H1 (cell line): ENCODE measurements at regions not wholly inside any gene's neighbourhood (a gene's known extent, or its start where the extent isn't known, plus 50 kb on each side); places are given as distances from the start of the nearest gene placed in this dataset.

ENCODE experiments used
- CTCF ChIA-PET: fragments of 300-600 bp; sonication (Branson Sonifier 250); formaldehyde crosslinking; loops from one replicate; lab custom pipeline; 2021; ENCODE audit not compliant: partially characterized antibody; lab: Charles Lee
- POLR2A ChIA-PET: fragments of 300-600 bp; sonication (Branson Sonifier 250); formaldehyde crosslinking; loops from one replicate; lab custom pipeline; 2021; ENCODE audit warnings: inconsistent platforms; ENCODE audit not compliant: partially characterized antibody; lab: Charles Lee
- DNase-seq, 2 experiments: peaks; one replicate each; pipeline versions ENCODE4 v3.0.0 to v3.0.0-alpha.2; 2010 to 2022; ENCODE audit warnings: low spot score in 2 of 2, low read depth in 1 of 2, mixed read lengths in 1 of 2
- FAIRE-seq: peaks from 2 replicates; lab custom pipeline; 2011; peaks lifted over from hg19 to GRCh38; lab: Jason Lieb, UNC
- H2AFZ ChIP-seq: 2 replicates; pipeline ENCODE4 v1.8.1; 2012; ENCODE audit warnings: low read length, inconsistent platforms
- H2AK5ac ChIP-seq: 2 replicates; pipeline ENCODE4 v1.6.1; 2013; ENCODE audit warnings: low read depth, low read length
- H2BK120ac ChIP-seq: replicated peaks from 2 replicates; pipeline ENCODE3; 2013; ENCODE audit warnings: low read depth, low read length, inconsistent platforms
- H2BK12ac ChIP-seq: 2 replicates; pipeline ENCODE4 v1.6.1; 2013; ENCODE audit warnings: low read depth, low read length
- H2BK15ac ChIP-seq: 2 replicates; pipeline ENCODE4 v1.6.1; 2013; ENCODE audit warnings: low read length
- H2BK20ac ChIP-seq: 2 replicates; pipeline ENCODE4 v1.6.1; 2013; ENCODE audit warnings: low read length
- H2BK5ac ChIP-seq: 2 replicates; pipeline ENCODE4 v1.6.1; 2013; ENCODE audit warnings: low read depth, low read length
- H3K14ac ChIP-seq: 2 replicates; pipeline ENCODE4 v1.6.1; 2013; ENCODE audit warnings: inconsistent platforms; ENCODE audit not compliant: insufficient read length
- H3K18ac ChIP-seq: 2 replicates; pipeline ENCODE4 v1.6.1; 2013; ENCODE audit warnings: low read length; ENCODE audit errors: extremely low read depth
- H3K23ac ChIP-seq: 2 replicates; pipeline ENCODE4 v1.6.1; 2013; ENCODE audit warnings: inconsistent platforms; ENCODE audit not compliant: insufficient read length
- H3K23me2 ChIP-seq: 2 replicates; pipeline ENCODE4 v1.6.1; 2013; ENCODE audit warnings: low read depth, low read length
- H3K27ac ChIP-seq: 2 replicates; pipeline ENCODE4 v1.6.1; 2011; ENCODE audit warnings: low read depth, low read length, inconsistent platforms
- H3K27me3 ChIP-seq, 4 experiments: replicated peaks in 1 of 4; 1 replicate in 1 of 4; 2 replicates in 3 of 4; pipeline versions ENCODE4 v1.6.1 to v1.8.1; 2011 to 2013; ENCODE audit warnings: low read length in 3 of 4, mild to moderate bottlenecking in 3 of 4, inconsistent platforms in 2 of 4, mixed read lengths in 2 of 4, moderate library complexity in 1 of 4; ENCODE audit not compliant: control insufficient read depth in 3 of 4, insufficient read depth in 3 of 4; ENCODE audit errors: extremely low read depth in 1 of 4
- H3K36me3 ChIP-seq, 4 experiments: 2 replicates each; pipeline versions ENCODE4 v1.6.1 to v1.8.1; 2011 to 2013; ENCODE audit warnings: mild to moderate bottlenecking in 4 of 4, low read length in 3 of 4, moderate library complexity in 2 of 4, control low read depth in 1 of 4, inconsistent platforms in 1 of 4; ENCODE audit not compliant: insufficient read depth in 4 of 4, control insufficient read depth in 2 of 4
- H3K4ac ChIP-seq: replicated peaks from 2 replicates; pipeline ENCODE3; 2013; ENCODE audit warnings: low read length, low read depth, mixed read lengths, inconsistent platforms; ENCODE audit not compliant: insufficient read length
- H3K4me1 ChIP-seq, 4 experiments: replicated peaks in 1 of 4; 1 replicate in 1 of 4; 2 replicates in 3 of 4; pipeline versions ENCODE4 v1.6.1 to v1.8.1; 2011 to 2013; ENCODE audit warnings: low read length in 3 of 4, inconsistent platforms in 2 of 4, mixed read lengths in 1 of 4; ENCODE audit not compliant: insufficient read depth in 4 of 4, control insufficient read depth in 3 of 4
- H3K4me2 ChIP-seq, 2 experiments: 2 replicates each; pipeline versions ENCODE4 v1.6.1 to v1.8.1; 2011 to 2013; ENCODE audit warnings: low read depth in 2 of 2, low read length in 2 of 2, control low read depth in 1 of 2, inconsistent platforms in 1 of 2, mild to moderate bottlenecking in 1 of 2; ENCODE audit not compliant: insufficient read depth in 1 of 2
- H3K4me3 ChIP-seq, 4 experiments: fragments of 200-600, 300-600 bp in 1 of 4; sonication (generic), shearing (Covaris generic), sonication (Bioruptor Twin) in 1 of 4; 2 replicates each; pipeline versions ENCODE4 v1.5.1 to v1.8.1; 2011 to 2016; ENCODE audit warnings: low read length in 4 of 4, low read depth in 3 of 4, control low read depth in 2 of 4, inconsistent platforms in 2 of 4, mild to moderate bottlenecking in 2 of 4, mixed read lengths in 1 of 4, moderate library complexity in 1 of 4; ENCODE audit not compliant: insufficient read depth in 2 of 4; ENCODE audit errors: extremely low read depth in 1 of 4
- H3K56ac ChIP-seq: replicated peaks from 2 replicates; pipeline ENCODE3; 2013; ENCODE audit warnings: low read depth, mild to moderate bottlenecking, mixed read lengths, low read length, inconsistent platforms; ENCODE audit not compliant: insufficient read length
- H3K79me1 ChIP-seq: 2 replicates; pipeline ENCODE4 v1.6.1; 2013; ENCODE audit warnings: low read depth, low read length, control low read depth
- H3K79me2 ChIP-seq, 2 experiments: 2 replicates each; pipeline versions ENCODE4 v1.6.1 to v1.8.1; 2012 to 2013; ENCODE audit warnings: low read length in 2 of 2, mild to moderate bottlenecking in 2 of 2, inconsistent platforms in 1 of 2; ENCODE audit not compliant: insufficient read depth in 2 of 2, control insufficient read depth in 1 of 2
- H3K9ac ChIP-seq, 4 experiments: replicated peaks in 1 of 4; 1 replicate in 1 of 4; 2 replicates in 3 of 4; pipeline versions ENCODE4 v1.6.1 to v1.8.1; 2011 to 2013; ENCODE audit warnings: low read depth in 3 of 4, low read length in 3 of 4, control low read depth in 2 of 4, mild to moderate bottlenecking in 2 of 4, moderate library complexity in 2 of 4, inconsistent platforms in 1 of 4; ENCODE audit errors: extremely low read depth in 1 of 4
- H3K9me3 ChIP-seq, 2 experiments: 2 replicates each; pipeline versions ENCODE4 v1.6.1 to v1.8.1; 2012 to 2013; ENCODE audit warnings: mild to moderate bottlenecking in 2 of 2, moderate library complexity in 2 of 2, control low read depth in 1 of 2, inconsistent platforms in 1 of 2, low read depth in 1 of 2, low read length in 1 of 2, mixed read lengths in 1 of 2; ENCODE audit not compliant: insufficient read depth in 2 of 2
- H4K20me1 ChIP-seq, 2 experiments: replicated peaks in 1 of 2; 2 replicates each; pipeline versions ENCODE3 to v1.8.1; 2011 to 2013; ENCODE audit warnings: inconsistent platforms in 2 of 2, low read length in 2 of 2, mild to moderate bottlenecking in 1 of 2; ENCODE audit not compliant: insufficient read depth in 2 of 2, control insufficient read depth in 1 of 2
- H4K5ac ChIP-seq: 2 replicates; pipeline ENCODE4 v1.6.1; 2013; ENCODE audit warnings: low read length, low read depth, mixed read lengths, inconsistent platforms; ENCODE audit not compliant: insufficient read length
- H4K8ac ChIP-seq: 2 replicates; pipeline ENCODE4 v1.8.0; 2013; ENCODE audit warnings: mild to moderate bottlenecking, moderate library complexity, low read length, inconsistent platforms; ENCODE audit not compliant: insufficient read depth; ENCODE audit errors: extremely low read depth
- H4K91ac ChIP-seq: replicated peaks from 2 replicates; pipeline ENCODE3; 2013; ENCODE audit warnings: low read length, mixed read lengths, inconsistent platforms; ENCODE audit not compliant: insufficient read length
- CBX5 ChIP-seq: fragments of 300-800, 300-1000 bp; sonication (generic); IDR thresholded peaks from 2 replicates; pipeline ENCODE4 v1.7.1; 2016; ENCODE audit warnings: antibody characterized with exemption, low read length, low read depth
- CTBP2 ChIP-seq: IDR thresholded peaks from 2 replicates; pipeline ENCODE4 v1.7.0; 2011; ENCODE audit warnings: borderline replicate concordance, mild to moderate bottlenecking, moderate library complexity, mixed read lengths, low read length; ENCODE audit not compliant: insufficient read depth, insufficient read length
- NANOG ChIP-seq: IDR thresholded peaks from 2 replicates; pipeline ENCODE4 v1.6.1; 2011; ENCODE audit warnings: low read length, low read depth, mild to moderate bottlenecking, inconsistent platforms; ENCODE audit not compliant: insufficient read depth, poor library complexity, severe bottlenecking
- RAD21 ChIP-seq, 2 experiments: IDR thresholded peaks in 1 of 2; conservative IDR thresholded peaks in 1 of 2; 2 replicates each; pipeline ENCODE4 v1.6.1; 2011; ENCODE audit warnings: low read depth in 2 of 2, low read length in 2 of 2, improper control_type of control experiment in 1 of 2, inconsistent platforms in 1 of 2, mild to moderate bottlenecking in 1 of 2, moderate library complexity in 1 of 2
- SRF ChIP-seq: IDR thresholded peaks from 2 replicates; pipeline ENCODE4 v1.6.1; 2011; ENCODE audit warnings: mild to moderate bottlenecking, low read depth, low read length, moderate library complexity
- YY1 ChIP-seq: IDR thresholded peaks from 2 replicates; pipeline ENCODE4 v1.6.1; 2011; ENCODE audit warnings: low read depth, mild to moderate bottlenecking, low read length
- WGBS, 2 experiments: shearing (Covaris generic) in 1 of 2; methylation state at CpG; one replicate each; pipeline versions ENCODE4 v1.1.6 to v1.1.7; 2013 to 2015; ENCODE audit warnings: low lambda C conversion rate in 2 of 2, mixed read lengths in 2 of 2, inconsistent platforms in 1 of 2, low coverage in 1 of 2, missing lambda C conversion rate in 1 of 2; ENCODE audit not compliant: insufficient replicate concordance in 2 of 2, insufficient coverage in 1 of 2, insufficient read length in 1 of 2; ENCODE audit errors: extremely low coverage in 1 of 2, missing lambda C conversion rate in 1 of 2; 5-methylcytosine and 5-hydroxymethylcytosine counted together
- TF ChIP-seq, protein P1 (sequence below): IDR thresholded peaks from 2 replicates; pipeline ENCODE4 v1.6.1; 2011; ENCODE audit warnings: low read depth, mild to moderate bottlenecking, low read length; ENCODE audit not compliant: insufficient read depth

DNA sequence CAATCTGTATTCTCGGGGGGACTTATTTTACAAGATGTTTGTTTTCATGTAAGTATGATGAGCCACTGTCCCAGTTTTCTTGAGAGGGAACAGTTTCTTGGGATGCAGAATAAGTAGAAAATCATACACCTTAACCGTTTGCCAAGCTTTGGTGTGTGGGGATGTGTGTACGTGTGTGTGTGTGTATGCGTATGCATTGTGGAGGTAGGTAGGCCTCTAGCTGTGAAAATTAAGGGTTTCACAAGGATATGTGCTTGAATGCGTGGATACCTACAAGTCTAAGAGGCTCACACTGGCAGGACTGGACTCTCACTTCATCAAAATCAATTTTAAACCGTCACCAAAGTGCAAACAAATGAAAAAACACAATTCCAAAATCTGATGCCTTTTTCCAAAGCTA, 204.2 kb upstream of the RBMS1 start:
- H3K27me3 ChIP-seq = no peaks in the 10 kb centered on the region
- no peak overlapping the region for H3K23ac ChIP-seq
- H2BK120ac ChIP-seq = no peak overlapping the region
- H2BK20ac ChIP-seq = no peak overlapping the region
- H2BK15ac ChIP-seq = no peak overlapping the region
- H2AFZ ChIP-seq = no peak overlapping the region
- POLR2A ChIA-PET = no interaction called here
- no peak for TF ChIP-seq CTBP2
- no peak for TF ChIP-seq YY1
- no peak for TF ChIP-seq CBX5
- no peak for TF ChIP-seq RAD21 (IDR thresholded peaks at IDR 0.05 in 1 of 2, conservative IDR thresholded peaks at IDR 0.05 in 1 of 2; ENCODE audit: low read depth in 2 of 2, low read length in 2 of 2)
- no peak for TF ChIP-seq NANOG
- TF ChIP-seq, protein P1, sequence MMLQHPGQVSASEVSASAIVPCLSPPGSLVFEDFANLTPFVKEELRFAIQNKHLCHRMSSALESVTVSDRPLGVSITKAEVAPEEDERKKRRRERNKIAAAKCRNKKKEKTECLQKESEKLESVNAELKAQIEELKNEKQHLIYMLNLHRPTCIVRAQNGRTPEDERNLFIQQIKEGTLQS = no peak
- TF ChIP-seq SRF = no peak
- no peaks in the 10 kb centered on the region for H3K9me3 ChIP-seq
- no peaks in the 10 kb centered on the region for H3K23me2 ChIP-seq
- H3K4ac ChIP-seq = no peak overlapping the region
- H3K14ac ChIP-seq = no peak overlapping the region
- H4K20me1 ChIP-seq = no peaks in the 10 kb centered on the region
- no peak overlapping the region for H4K8ac ChIP-seq
- no peak overlapping the region for H3K18ac ChIP-seq
- H2BK12ac ChIP-seq = no peak overlapping the region
- no peaks in the 10 kb centered on the region for H3K79me2 ChIP-seq
- no peaks in the 10 kb centered on the region for H3K79me1 ChIP-seq
- H2AK5ac ChIP-seq = no peak overlapping the region
- H3K9ac ChIP-seq = no peak overlapping the region
- CTCF ChIA-PET = no interaction called here
- no peak overlapping the region for H2BK5ac ChIP-seq
- H3K4me1 ChIP-seq = no peaks in the 10 kb centered on the region
- no peak overlapping the region for H3K56ac ChIP-seq
- no peak overlapping the region for H4K5ac ChIP-seq
- H3K27ac ChIP-seq = no peak overlapping the region
- DNase-seq (no peak), FAIRE-seq (no peak)
- H4K91ac ChIP-seq = no peak overlapping the region
- H3K36me3 ChIP-seq = no peaks in the 10 kb centered on the region
- no peak overlapping the region for H3K4me3 ChIP-seq
- no peak overlapping the region for H3K4me2 ChIP-seq
- 93% methylated on average over 6 of the region's 6 CpGs; no CpG with 5 or more reads in 1 of the 2 experiments for WGBS, 2 experiments
